ENCODE measurements at regions not wholly inside any gene's neighbourhood (a gene's known extent, or its start where the extent isn't known, plus 50 kb on each side); places are given as distances from the start of the nearest gene placed in this dataset.

DNA sequence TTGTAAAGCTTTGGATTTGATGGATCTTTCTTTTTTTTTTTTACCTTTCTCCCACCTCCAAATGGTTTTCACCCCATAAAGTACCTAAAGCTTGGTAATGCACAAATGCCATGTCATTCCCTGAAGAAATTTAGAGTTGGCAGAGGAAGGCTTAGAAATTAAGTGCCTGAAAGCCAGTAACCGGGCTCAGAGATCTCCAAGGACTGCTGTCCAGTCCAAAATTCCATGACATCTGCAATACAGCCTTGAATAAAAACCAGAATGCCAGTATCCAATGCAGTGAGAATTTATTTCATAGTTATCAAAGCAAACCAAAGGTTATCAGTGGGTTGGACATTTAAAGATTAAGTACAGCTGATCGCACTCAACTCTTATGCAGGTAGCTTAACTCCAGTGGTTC lies 209.9 kb upstream of the RBBP8 start:
- ATAC-seq (ENCODE audit: insufficient read depth, low read depth) (no peak), DNase-seq (no peak)
- TF ChIP-seq EZH2 (IDR thresholded peaks at IDR 0.05; ENCODE audit: borderline replicate concordance, low read depth, low read length, severe bottlenecking): no peak
- TF ChIP-seq, protein P1, sequence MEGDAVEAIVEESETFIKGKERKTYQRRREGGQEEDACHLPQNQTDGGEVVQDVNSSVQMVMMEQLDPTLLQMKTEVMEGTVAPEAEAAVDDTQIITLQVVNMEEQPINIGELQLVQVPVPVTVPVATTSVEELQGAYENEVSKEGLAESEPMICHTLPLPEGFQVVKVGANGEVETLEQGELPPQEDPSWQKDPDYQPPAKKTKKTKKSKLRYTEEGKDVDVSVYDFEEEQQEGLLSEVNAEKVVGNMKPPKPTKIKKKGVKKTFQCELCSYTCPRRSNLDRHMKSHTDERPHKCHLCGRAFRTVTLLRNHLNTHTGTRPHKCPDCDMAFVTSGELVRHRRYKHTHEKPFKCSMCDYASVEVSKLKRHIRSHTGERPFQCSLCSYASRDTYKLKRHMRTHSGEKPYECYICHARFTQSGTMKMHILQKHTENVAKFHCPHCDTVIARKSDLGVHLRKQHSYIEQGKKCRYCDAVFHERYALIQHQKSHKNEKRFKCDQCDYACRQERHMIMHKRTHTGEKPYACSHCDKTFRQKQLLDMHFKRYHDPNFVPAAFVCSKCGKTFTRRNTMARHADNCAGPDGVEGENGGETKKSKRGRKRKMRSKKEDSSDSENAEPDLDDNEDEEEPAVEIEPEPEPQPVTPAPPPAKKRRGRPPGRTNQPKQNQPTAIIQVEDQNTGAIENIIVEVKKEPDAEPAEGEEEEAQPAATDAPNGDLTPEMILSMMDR (IDR thresholded peaks at IDR 0.05; ENCODE audit: borderline replicate concordance, extremely low read depth, low read length, poor library complexity, severe bottlenecking): no peak

DNA sequence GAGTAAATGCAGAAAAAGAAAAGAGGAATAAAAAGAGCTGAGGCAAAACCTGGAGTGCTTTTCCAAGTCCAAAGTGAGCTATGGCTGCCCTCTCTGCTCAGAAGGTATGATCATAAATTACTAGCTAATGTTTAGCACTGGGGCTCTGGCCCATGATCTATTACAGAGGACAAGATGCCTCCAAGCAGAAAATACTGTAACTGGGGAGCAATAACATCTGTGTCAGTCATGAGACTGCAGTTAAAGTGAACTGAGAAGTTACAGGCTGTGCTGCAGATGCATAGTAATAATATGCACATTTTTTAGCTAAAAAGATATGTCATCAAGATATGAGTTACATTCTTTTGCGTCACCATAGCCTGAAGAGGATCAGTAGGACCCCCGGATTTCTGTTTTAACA lies 209.4 kb upstream of the RBBP8 start:
- H3K27ac ChIP-seq (ENCODE audit: low read length): no peak overlapping the region
- peaks cover 3% of the 10 kb centered on the region for H3K27me3 ChIP-seq (ENCODE audit: insufficient read depth, low read length, poor library complexity)
- H3K4me2 ChIP-seq (ENCODE audit: insufficient read depth, low read length): no peak overlapping the region
- H3K9me3 ChIP-seq (ENCODE audit: insufficient read depth, low read length, severe bottlenecking): no peaks in the 10 kb centered on the region
- H3K4me1 ChIP-seq (ENCODE audit: insufficient read depth, low read length): no peaks in the 10 kb centered on the region
- H3K36me3 ChIP-seq (ENCODE audit: insufficient read depth, low read length): no peaks in the 10 kb centered on the region
- H2AFZ ChIP-seq (ENCODE audit: low read depth, low read length): no peak overlapping the region
- TF ChIP-seq, protein P1 (IDR thresholded peaks at IDR 0.05; ENCODE audit: borderline replicate concordance, extremely low read depth, low read length, poor library complexity, severe bottlenecking): no peak
- TF ChIP-seq EZH2 (IDR thresholded peaks at IDR 0.05; ENCODE audit: borderline replicate concordance, low read depth, low read length, severe bottlenecking): no peak
- no peak overlapping the region for H3K4me3 ChIP-seq (ENCODE audit: low read depth in 1 of 2, low read length in 2 of 2)
- no peak for DNase-seq
- H3K79me2 ChIP-seq (ENCODE audit: insufficient read depth, low read length): no peaks in the 10 kb centered on the region
- no peaks in the 10 kb centered on the region for H4K20me1 ChIP-seq (ENCODE audit: insufficient read depth, low read length)
- no peak overlapping the region for H3K9ac ChIP-seq (ENCODE audit: low read depth, low read length)
- no peak for ATAC-seq (ENCODE audit: insufficient read depth, low read depth)

More for the DNA sequence above, 209.9 kb upstream of the RBBP8 start:
- no peaks in the 10 kb centered on the region for H3K4me1 ChIP-seq (ENCODE audit: insufficient read depth, low read length)
- no peaks in the 10 kb centered on the region for H3K36me3 ChIP-seq (ENCODE audit: insufficient read depth, low read length)
- H3K4me2 ChIP-seq (ENCODE audit: insufficient read depth, low read length): no peak overlapping the region
- peaks cover 3% of the 10 kb centered on the region for H3K27me3 ChIP-seq (ENCODE audit: insufficient read depth, low read length, poor library complexity)
- H3K9ac ChIP-seq (ENCODE audit: low read depth, low read length): no peak overlapping the region
- H3K9me3 ChIP-seq (ENCODE audit: insufficient read depth, low read length, severe bottlenecking): no peaks in the 10 kb centered on the region
- no peaks in the 10 kb centered on the region for H3K79me2 ChIP-seq (ENCODE audit: insufficient read depth, low read length)
- H4K20me1 ChIP-seq (ENCODE audit: insufficient read depth, low read length): no peaks in the 10 kb centered on the region
- no peak overlapping the region for H2AFZ ChIP-seq (ENCODE audit: low read depth, low read length)
- no peak overlapping the region for H3K4me3 ChIP-seq (ENCODE audit: low read depth in 1 of 2, low read length in 2 of 2)
- H3K27ac ChIP-seq (ENCODE audit: low read length): no peak overlapping the region

DNA sequence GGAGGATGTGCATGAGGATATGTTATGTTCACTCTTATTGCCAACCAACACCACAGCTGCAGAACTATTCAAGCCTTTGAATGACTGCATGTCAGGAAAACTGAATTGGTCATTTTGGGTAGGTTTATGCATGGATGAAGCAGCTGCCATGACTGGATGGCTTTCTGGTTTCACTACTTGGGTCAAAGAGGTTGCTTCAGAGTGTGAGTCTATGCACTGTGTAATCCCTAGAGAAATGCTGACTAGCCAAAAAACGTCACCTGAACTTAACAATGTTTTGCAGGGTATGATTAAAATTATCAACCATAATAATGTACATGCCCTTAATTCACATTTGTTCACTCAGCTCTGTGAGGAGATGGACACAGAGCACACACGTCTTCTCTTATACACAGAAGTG lies 206.7 kb upstream of the RBBP8 start:
- Histone ChIP-seq H3K79me2 (ENCODE audit: insufficient read depth, low read length) (no peaks in the 10 kb centered on the region), H3K9me3 (ENCODE audit: insufficient read depth, low read length, severe bottlenecking) (no peaks in the 10 kb centered on the region), H3K4me1 (ENCODE audit: insufficient read depth, low read length) (no peaks in the 10 kb centered on the region), H3K4me2 (ENCODE audit: insufficient read depth, low read length) (no peak overlapping the region), H3K4me3 (ENCODE audit: low read depth in 1 of 2, low read length in 2 of 2) (no peak overlapping the region), H3K9ac (ENCODE audit: low read depth, low read length) (no peak overlapping the region), H3K27me3 (ENCODE audit: insufficient read depth, low read length, poor library complexity) (peaks cover 3% of the 10 kb centered on the region), H4K20me1 (ENCODE audit: insufficient read depth, low read length) (no peaks in the 10 kb centered on the region), H2AFZ (ENCODE audit: low read depth, low read length) (no peak overlapping the region), H3K36me3 (ENCODE audit: insufficient read depth, low read length) (no peaks in the 10 kb centered on the region), H3K27ac (ENCODE audit: low read length) (no peak overlapping the region)
- ATAC-seq (ENCODE audit: insufficient read depth, low read depth): no peak
- no peak for DNase-seq
- TF ChIP-seq EZH2 (IDR thresholded peaks at IDR 0.05; ENCODE audit: borderline replicate concordance, low read depth, low read length, severe bottlenecking): no peak
- TF ChIP-seq, protein P1 (IDR thresholded peaks at IDR 0.05; ENCODE audit: borderline replicate concordance, extremely low read depth, low read length, poor library complexity, severe bottlenecking): no peak

DNA sequence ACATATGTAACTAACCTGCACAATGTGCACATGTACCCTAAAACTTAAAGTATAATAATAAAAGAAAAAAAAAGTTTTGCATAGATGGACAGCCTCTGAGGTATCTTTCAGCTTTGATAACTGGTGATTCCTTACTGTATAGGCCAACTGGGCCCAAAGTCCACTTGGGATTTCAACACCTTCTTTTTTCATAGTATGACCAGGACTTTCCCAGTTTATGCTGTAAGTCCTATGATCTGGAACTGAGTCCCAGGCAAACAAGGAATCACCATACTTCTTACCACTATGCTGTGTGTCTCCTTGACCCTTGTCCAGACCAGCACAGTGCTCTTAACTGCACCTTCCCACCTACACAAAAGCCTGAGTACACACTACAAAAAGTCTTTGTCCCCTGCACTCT lies 205.1 kb upstream of the RBBP8 start:
- Histone ChIP-seq H4K20me1 (ENCODE audit: insufficient read depth, low read length) (no peaks in the 10 kb centered on the region), H3K4me2 (ENCODE audit: insufficient read depth, low read length) (no peak overlapping the region), H3K27ac (ENCODE audit: low read length) (no peak overlapping the region), H2AFZ (ENCODE audit: low read depth, low read length) (no peak overlapping the region), H3K36me3 (ENCODE audit: insufficient read depth, low read length) (no peaks in the 10 kb centered on the region), H3K9me3 (ENCODE audit: insufficient read depth, low read length, severe bottlenecking) (no peaks in the 10 kb centered on the region), H3K4me1 (ENCODE audit: insufficient read depth, low read length) (no peaks in the 10 kb centered on the region), H3K9ac (ENCODE audit: low read depth, low read length) (no peak overlapping the region), H3K27me3 (ENCODE audit: insufficient read depth, low read length, poor library complexity) (peaks cover 3% of the 10 kb centered on the region), H3K4me3 (ENCODE audit: low read depth in 1 of 2, low read length in 2 of 2) (no peak overlapping the region), H3K79me2 (ENCODE audit: insufficient read depth, low read length) (no peaks in the 10 kb centered on the region)
- ATAC-seq (ENCODE audit: insufficient read depth, low read depth) (no peak), DNase-seq (no peak)
- TF ChIP-seq, protein P1 (IDR thresholded peaks at IDR 0.05; ENCODE audit: borderline replicate concordance, extremely low read depth, low read length, poor library complexity, severe bottlenecking): no peak
- TF ChIP-seq EZH2 (IDR thresholded peaks at IDR 0.05; ENCODE audit: borderline replicate concordance, low read depth, low read length, severe bottlenecking): no peak

All from DND-41 (cell line).